IPS-18a (cell line): ENCODE measurements at regions not wholly inside any gene's neighbourhood (a gene's known extent, or its start where the extent isn't known, plus 50 kb on each side); places are given as distances from the start of the nearest gene placed in this dataset.

Experiments used
- H3K27ac ChIP-seq: one replicate; pipeline ENCODE4 v1.5.1; 2013; ENCODE audit warnings: low read length
- H3K27me3 ChIP-seq: one replicate; pipeline ENCODE4 v1.6.1; 2013; ENCODE audit warnings: mild to moderate bottlenecking, low read length; ENCODE audit not compliant: control insufficient read depth, insufficient read depth
- H3K36me3 ChIP-seq: one replicate; pipeline ENCODE4 v1.6.1; 2013; ENCODE audit warnings: low read depth, low read length; ENCODE audit not compliant: control insufficient read depth
- H3K4me1 ChIP-seq: one replicate; pipeline ENCODE4 v1.6.1; 2013; ENCODE audit warnings: low read depth, low read length; ENCODE audit not compliant: control insufficient read depth
- H3K4me3 ChIP-seq: one replicate; pipeline ENCODE4 v1.5.1; 2013; ENCODE audit warnings: low read length
- H3K9ac ChIP-seq: one replicate; pipeline ENCODE4 v1.6.1; 2013; ENCODE audit warnings: mild to moderate bottlenecking, low read length, moderate library complexity
- H3K9me3 ChIP-seq: one replicate; pipeline ENCODE4 v1.6.1; 2013; ENCODE audit warnings: low read depth, low read length; ENCODE audit not compliant: control insufficient read depth

DNA sequence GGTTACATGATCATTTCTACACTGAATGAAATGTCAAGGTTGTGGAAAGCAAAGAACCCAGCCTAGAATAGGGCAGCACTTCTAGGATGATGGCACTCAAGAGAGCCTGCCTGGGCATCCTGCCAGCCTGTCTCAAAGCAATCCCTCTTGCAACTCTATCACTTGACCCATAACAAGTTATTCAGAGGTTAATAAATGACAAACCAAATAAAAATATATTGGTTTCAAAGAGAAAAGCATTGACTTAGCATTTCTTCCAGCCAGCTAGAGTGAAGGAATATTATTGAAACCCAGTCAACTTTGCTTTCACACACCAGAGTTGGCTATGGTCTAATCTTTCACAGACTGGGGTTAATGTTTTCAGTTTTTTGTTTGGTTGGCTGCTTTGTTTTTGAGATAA, 214.6 kb upstream of the UBE2E2 start:
- Histone ChIP-seq H3K27ac (no peak overlapping the region), H3K9ac (no peak overlapping the region), H3K4me3 (no peak overlapping the region)

DNA sequence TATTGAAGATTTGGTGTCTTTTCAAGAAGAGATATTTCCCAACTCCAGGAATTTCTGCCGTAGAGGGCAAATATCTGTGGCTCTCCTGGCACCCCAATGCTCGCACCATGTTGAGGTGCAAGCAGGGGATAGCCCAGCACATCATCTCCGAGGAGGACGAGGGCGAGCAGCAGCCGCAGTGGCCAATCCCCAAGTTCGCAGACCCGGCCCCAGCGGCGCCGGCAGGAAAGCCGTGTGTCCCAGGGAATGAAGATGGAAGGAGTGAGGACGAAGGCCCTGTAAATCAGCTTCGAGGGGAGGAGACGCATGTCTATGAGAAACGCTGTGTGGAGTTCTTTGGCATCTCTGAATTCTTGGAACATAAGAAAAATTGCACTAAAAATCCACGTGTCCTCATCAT, 213.4 kb upstream of the UBE2E2 start:
- no peaks in the 10 kb centered on the region for H3K36me3 ChIP-seq
- H3K27me3 ChIP-seq = no peaks in the 10 kb centered on the region
- no peak overlapping the region for H3K4me3 ChIP-seq

More for the DNA sequence above, 214.6 kb upstream of the UBE2E2 start:
- no peaks in the 10 kb centered on the region for H3K36me3 ChIP-seq
- H3K27me3 ChIP-seq = no peaks in the 10 kb centered on the region
- peaks cover 9% of the 10 kb centered on the region for H3K4me1 ChIP-seq
- H3K9me3 ChIP-seq = no peaks in the 10 kb centered on the region

DNA sequence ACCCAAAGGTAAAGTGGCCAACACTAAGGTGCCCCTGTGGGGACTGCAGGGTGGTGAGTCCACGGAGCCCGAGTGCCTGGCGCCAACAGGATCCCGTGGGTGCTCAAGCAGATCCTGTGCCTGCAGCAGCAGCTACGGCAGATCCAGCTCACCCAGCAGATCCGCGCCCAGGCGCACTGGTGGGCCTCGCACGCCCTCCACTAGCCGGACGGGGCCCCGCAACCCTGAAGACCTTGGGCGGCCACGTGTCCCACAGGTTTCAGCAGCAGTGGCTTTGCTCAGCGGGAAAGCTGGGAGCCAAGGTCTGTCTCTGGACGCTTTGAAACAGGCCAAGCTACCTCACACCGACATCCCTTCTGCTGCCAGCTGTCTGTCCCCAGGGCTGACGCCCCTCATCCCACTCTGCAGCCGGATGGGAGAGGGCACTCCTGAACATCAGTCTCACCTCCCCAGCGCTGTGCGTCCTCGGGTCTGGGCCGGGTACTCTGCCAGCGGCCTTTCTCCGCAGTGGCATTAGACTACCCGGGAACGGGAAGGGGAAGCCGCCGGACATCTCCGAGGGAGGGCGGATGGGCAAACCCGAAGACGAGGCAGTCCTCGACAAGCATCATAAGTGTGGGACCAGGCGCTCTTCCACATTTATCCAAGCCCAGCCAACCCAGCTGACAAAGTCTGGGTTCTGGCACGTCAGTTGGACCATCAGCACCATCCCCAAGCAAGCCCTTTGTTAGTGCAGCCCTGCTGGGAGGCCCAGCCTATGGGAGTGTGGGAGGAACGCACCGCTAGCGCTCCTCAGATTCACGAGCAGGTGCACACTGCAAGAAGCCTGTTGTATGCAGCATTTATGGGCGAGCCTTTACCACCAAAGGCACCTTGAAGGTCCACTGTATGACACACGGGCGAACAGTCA, 212.6 kb upstream of the UBE2E2 start:
- H3K27me3 ChIP-seq = no peaks in the 10 kb centered on the region
- H3K9me3 ChIP-seq = no peaks in the 10 kb centered on the region
- H3K27ac ChIP-seq = no peak overlapping the region
- no peak overlapping the region for H3K4me3 ChIP-seq
- no peak overlapping the region for H3K9ac ChIP-seq
- H3K4me1 ChIP-seq = peaks cover 9% of the 10 kb centered on the region
- H3K36me3 ChIP-seq = no peaks in the 10 kb centered on the region

More for the DNA sequence above, 213.4 kb upstream of the UBE2E2 start:
- peaks cover 9% of the 10 kb centered on the region for H3K4me1 ChIP-seq
- H3K9ac ChIP-seq = no peak overlapping the region
- no peak overlapping the region for H3K27ac ChIP-seq
- no peaks in the 10 kb centered on the region for H3K9me3 ChIP-seq

DNA sequence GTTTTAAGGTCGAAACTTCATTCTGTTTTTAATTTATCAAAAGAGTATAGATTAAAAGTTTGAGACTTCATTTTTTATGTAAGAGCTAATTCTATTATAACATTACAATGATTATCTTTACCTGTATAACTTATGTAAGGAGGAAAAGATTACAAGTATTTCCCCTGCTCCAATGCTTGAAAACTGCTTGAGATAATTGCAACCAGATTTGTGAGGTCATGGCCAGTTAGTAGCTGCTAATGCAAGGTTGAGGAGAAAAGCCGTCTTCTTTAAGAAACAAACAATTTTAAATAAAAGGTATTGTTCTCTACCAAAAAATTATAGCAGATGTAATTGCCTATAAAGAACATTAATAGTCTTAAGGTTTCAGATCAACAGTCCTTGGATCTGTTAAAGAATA, 208.3 kb upstream of the UBE2E2 start:
- H3K9ac ChIP-seq = no peak overlapping the region
- H3K9me3 ChIP-seq = no peaks in the 10 kb centered on the region
- no peak overlapping the region for H3K4me3 ChIP-seq
- H3K4me1 ChIP-seq = peaks cover 9% of the 10 kb centered on the region
- H3K27me3 ChIP-seq = no peaks in the 10 kb centered on the region
- H3K36me3 ChIP-seq = no peaks in the 10 kb centered on the region
- H3K27ac ChIP-seq = no peak overlapping the region

DNA sequence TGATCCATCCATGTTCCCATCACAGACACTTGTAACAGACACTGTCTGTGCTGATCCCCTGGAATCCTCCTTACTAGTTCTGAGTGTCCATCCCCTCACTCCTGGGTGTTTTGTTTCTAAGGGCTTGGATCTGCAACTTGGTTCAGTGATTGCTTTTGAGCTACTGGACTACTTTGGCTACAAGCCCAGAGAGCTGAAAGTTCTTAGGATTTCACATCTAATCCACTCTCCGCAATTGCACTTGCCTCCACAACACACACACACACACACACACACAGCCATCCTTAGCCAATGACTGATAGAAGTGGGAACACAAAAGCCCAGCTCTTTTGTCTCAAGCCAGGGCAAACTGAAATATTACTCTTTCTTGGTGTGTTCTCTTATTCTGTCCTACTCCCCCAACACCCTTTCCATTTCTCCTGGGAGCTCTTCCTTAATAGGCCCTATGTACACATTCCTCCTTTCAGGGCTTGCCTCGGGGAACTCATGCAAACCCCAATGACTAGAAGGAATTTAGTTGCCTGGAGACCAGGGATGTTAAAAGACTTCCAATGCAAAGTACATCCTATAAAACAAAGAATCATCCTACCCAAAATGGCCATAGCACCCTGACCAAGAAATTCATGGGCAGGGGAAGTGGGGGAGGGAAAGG, 206.1 kb upstream of the UBE2E2 start:
- H3K36me3 ChIP-seq = no peaks in the 10 kb centered on the region
- H3K9me3 ChIP-seq = no peaks in the 10 kb centered on the region
- H3K27me3 ChIP-seq = no peaks in the 10 kb centered on the region
- H3K27ac ChIP-seq = no peak overlapping the region
- no peak overlapping the region for H3K9ac ChIP-seq
- H3K4me3 ChIP-seq = no peak overlapping the region
- peaks cover 4% of the 10 kb centered on the region for H3K4me1 ChIP-seq

DNA sequence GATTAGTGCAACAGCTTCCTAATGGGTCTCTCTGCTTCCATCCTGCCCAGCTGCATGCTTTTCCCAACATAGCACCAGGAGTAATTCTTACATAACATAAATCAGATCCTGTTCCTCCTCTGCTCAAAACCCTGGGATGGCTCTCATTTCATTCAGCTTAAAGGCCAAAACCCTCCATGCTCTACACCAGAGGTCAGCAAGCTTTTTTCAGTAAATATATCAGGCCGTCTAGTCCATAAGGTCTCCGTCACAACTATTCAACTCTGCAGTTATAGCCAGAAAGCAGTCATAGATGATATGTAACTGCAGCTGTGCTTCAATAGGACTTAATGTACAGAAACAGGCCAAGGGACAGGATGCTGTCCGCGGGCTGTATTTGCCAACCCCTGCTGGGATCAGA, 202.8 kb upstream of the UBE2E2 start:
- Histone ChIP-seq H3K27ac (no peak overlapping the region), H3K9ac (no peak overlapping the region), H3K4me3 (no peak overlapping the region), H3K36me3 (no peaks in the 10 kb centered on the region), H3K9me3 (no peaks in the 10 kb centered on the region), H3K27me3 (no peaks in the 10 kb centered on the region), H3K4me1 (no peaks in the 10 kb centered on the region)

DNA sequence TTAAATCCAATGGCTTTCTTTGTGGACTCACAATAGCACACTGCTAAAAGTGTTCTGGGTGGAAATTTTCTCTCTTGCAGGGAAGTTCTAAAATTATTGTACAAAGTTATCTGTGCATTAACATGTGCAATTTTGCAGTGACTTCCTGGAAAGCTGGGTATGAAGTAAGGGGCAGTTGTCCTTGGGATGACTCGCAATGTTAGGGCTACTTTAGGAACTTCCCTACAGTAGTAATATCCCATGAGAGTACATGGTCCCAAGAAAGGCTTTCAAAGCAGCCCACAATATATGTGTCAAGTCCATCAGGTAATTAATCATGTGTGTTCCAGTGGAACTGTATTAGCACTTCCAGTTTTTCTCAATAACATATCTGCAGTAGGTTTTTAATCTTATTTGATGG, 201.0 kb upstream of the UBE2E2 start:
- no peaks in the 10 kb centered on the region for H3K4me1 ChIP-seq
- H3K4me3 ChIP-seq = no peak overlapping the region
- no peaks in the 10 kb centered on the region for H3K36me3 ChIP-seq
- H3K27ac ChIP-seq = no peak overlapping the region
- H3K9me3 ChIP-seq = no peaks in the 10 kb centered on the region
- no peak overlapping the region for H3K9ac ChIP-seq
- H3K27me3 ChIP-seq = no peaks in the 10 kb centered on the region

DNA sequence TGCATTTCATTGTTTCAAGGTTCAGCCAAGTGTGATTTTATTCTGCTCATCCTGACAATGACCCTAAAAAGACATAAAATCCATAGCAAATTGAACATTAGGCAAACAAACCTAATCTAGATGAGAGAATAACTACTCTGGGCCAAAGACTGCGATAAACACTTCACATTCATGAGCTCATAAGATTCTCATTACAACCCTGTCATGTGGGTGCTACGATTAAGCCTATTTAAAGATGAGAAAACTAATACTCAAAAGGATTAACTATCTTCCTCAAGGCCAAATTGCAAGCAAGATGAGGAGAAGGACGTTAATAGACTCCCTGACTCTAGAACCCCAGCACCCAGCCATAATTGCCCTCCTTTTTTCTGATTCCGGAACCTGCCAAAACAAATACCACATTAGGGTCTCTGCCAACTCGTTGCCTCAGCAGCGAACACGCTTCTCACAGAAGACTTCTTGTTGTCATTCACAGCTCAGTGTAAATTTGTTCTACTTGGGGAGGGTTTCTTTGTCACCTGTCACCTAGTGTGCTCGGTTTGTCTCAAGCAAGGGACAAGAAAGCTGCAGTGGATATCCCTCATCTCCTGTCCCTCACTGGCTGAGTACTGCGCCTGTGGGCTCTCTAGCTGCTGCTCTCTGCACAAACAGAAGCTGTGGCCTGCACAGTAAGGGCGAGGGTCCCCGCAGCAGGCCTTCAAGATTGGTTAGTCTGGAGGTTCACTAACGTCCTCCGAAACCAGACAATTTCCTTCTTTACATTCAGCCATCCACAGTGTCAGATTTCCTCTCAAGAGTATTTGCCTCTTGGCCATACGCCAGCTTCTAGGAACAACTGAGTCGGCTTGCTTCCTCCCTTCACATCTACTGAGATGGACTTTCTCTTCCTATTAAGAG, 200.0 kb upstream of the UBE2E2 start:
- Histone ChIP-seq H3K9ac (no peak overlapping the region), H3K36me3 (no peaks in the 10 kb centered on the region), H3K27ac (no peak overlapping the region), H3K4me3 (no peak overlapping the region), H3K9me3 (no peaks in the 10 kb centered on the region), H3K4me1 (no peaks in the 10 kb centered on the region), H3K27me3 (no peaks in the 10 kb centered on the region)

DNA sequence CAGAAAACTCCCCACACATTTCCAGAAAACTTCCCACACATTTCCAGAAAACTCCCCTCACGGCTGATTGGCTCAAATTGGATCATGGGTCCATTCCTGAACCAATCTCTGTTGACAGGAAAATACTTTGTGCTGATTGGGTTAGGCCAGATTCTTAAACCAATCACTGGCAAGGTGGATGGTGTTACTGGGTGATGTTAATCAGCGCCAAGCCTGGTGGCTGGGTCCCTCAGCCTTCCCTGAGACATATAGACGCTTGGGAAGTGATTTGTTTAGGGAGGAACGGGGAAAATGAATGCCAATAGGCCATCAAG, 199.4 kb upstream of the UBE2E2 start:
- H3K36me3 ChIP-seq = no peaks in the 10 kb centered on the region
- H3K4me1 ChIP-seq = no peaks in the 10 kb centered on the region
- no peak overlapping the region for H3K9ac ChIP-seq
- no peak overlapping the region for H3K27ac ChIP-seq
- no peak overlapping the region for H3K4me3 ChIP-seq
- no peaks in the 10 kb centered on the region for H3K9me3 ChIP-seq
- no peaks in the 10 kb centered on the region for H3K27me3 ChIP-seq

DNA sequence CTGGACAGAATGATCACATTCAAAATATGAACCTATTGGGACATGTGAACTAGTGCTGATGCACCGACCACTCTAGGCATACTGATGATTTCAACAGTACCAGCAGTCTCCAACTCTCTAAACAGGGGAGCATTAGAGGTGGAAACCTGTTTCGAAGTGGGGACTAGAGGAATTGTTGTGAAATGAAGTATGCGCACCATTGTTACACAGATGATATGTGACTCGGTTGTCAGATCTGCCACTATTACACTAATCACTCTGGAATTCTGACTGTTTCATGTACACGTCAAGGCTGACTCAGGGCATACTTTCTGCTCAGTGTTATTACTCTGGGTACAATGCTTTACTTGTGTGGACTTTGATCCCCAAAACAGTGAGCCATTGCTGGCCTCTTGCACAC, 198.2 kb upstream of the UBE2E2 start:
- no peaks in the 10 kb centered on the region for H3K36me3 ChIP-seq
- H3K9me3 ChIP-seq = no peaks in the 10 kb centered on the region
- H3K27me3 ChIP-seq = no peaks in the 10 kb centered on the region
- H3K4me3 ChIP-seq = no peak overlapping the region
- H3K27ac ChIP-seq = no peak overlapping the region
- H3K4me1 ChIP-seq = no peaks in the 10 kb centered on the region
- no peak overlapping the region for H3K9ac ChIP-seq

DNA sequence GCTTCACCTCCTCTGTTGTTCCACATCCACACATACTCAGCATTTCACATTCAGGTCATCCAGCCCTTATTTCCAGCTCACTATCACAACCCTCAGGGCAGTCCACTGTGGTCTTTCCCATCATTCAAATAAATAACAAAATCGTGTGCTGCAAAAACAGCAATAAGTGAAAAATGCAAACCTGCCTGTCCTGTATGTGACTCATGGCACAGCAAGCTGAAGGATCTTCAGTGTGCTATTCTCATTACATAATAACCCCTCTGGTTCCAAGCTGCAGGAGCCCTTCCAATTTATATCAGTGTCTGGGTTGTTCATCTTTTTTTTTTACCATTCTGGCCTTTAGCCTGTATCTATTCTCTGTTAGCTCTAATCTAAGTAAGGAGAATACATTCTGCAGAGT, 185.3 kb upstream of the UBE2E2 start:
- Histone ChIP-seq H3K27ac (no peak overlapping the region), H3K36me3 (no peaks in the 10 kb centered on the region), H3K4me1 (no peaks in the 10 kb centered on the region), H3K27me3 (no peaks in the 10 kb centered on the region), H3K9me3 (no peaks in the 10 kb centered on the region), H3K9ac (no peak overlapping the region), H3K4me3 (no peak overlapping the region)
